GM21360 (cell line): ENCODE measurements at regions not wholly inside any gene's neighbourhood (a gene's known extent, or its start where the extent isn't known, plus 50 kb on each side); places are given as distances from the start of the nearest gene placed in this dataset.
"Not testable (repeated sequence)": the region's sequence is repeated elsewhere in the genome, so short reads cannot be mapped to it uniquely, and the experiment has no call there.

Experiments used
- ATAC-seq: cut with Tn5 transposase; IDR thresholded peaks from one replicate; pipeline ENCODE4 v1.9.1; 2021; ENCODE audit warnings: mild to moderate bottlenecking, moderate library complexity; ENCODE audit not compliant: unreplicated experiment

DNA sequence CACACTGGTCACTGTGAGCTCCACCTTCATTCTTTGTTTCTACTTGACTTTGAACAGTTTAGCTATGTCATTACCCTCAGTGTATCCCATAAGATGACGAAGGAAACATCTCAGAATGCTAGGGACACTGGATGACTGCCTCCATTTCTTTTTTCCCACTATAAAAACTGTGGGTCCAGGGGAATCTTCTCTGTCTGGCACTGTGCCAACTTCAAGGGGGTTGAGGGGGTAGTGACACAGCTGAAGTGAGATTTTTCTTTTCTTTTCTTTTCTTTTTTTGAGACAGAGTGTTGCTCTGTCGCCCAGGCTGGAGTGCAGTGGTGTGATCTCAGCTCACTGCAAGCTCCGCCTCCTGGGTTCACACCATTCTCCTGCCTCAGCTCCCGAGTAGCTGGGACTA, 302.6 kb upstream of the TARS1 start:
- not testable (repeated sequence) for ATAC-seq

DNA sequence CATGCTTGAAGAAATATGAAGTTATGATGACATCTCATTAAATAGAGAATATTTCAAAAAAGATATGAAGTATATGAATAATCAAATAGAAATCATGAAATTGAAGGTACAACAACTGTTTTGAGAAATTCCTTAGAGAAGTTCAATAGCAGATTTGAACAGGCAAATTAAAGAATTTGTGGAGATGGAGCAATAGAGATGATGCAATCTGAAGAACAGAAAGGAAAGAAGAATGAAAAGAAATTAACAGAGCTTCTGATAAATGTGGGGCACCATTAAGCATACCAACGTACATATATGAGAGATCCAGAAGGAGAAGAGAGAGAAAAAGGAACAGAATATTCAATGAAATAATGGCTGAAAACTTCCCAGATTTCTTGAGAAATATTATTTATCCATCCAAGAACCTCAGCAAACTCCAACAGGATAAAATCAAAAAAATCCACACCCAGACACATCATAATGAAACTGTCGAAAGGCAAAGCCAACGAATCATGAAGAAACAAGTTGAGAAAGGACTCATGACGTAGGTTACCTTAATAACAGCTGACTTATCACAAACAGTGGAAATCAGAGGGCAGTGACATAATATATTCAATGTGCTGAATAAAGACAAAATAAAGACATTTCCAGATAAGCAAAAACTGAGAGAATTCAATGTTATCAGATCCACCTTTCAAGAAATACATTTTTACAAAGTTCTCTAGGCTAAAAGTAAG, 297.2 kb upstream of the TARS1 start:
- ATAC-seq: no peak

- no peak for ATAC-seq
Measured at GRCh38 chr5:33146881-33147280, 293.9 kb upstream of the TARS1 start.

DNA sequence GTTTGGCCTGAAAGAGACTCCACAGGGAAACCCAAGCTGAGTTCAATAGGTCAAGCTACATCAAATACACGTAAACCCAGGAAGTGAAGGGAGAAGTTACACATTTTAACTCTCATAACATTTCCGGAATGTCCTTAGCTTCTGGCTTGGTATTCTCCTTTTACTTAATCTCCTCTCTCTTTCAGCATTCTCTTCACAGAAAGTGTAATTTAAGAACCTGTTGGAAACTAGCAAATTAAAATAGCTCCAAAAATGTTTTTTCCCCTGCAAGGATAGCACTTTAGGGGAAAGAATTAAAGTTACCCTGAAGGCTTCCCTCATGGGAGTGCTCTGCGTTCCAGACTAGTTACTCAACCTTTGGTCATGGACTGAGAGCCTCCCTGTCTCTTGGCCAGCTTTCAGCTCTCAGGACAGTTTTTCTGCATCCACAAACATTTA, 292.7 kb upstream of the TARS1 start:
- ATAC-seq: no peak

- ATAC-seq: no peak
Measured at GRCh38 chr5:33153372-33153771, 287.4 kb upstream of the TARS1 start.

GRCh38 chr5:33153831-33154230, 286.9 kb upstream of the TARS1 start:
- no peak for ATAC-seq

DNA sequence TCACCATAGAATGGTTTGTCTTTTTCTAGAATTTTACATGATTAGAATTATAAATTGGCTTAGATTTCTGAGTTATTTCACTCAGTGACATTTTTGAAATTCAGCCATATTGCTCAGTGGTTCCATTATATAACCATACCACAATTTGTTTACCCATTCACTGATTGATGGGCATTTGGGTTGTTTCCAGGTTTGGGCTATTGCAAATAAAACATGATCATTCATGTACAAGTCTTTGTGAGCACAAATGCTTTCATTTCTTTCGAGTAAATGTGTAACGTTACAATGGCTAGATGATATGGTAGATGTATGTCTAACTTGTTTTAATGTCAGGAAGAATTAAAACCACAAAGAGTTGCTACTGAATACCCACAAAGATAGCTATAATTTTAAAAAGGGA, 279.9 kb upstream of the TARS1 start:
- no peak for ATAC-seq

DNA sequence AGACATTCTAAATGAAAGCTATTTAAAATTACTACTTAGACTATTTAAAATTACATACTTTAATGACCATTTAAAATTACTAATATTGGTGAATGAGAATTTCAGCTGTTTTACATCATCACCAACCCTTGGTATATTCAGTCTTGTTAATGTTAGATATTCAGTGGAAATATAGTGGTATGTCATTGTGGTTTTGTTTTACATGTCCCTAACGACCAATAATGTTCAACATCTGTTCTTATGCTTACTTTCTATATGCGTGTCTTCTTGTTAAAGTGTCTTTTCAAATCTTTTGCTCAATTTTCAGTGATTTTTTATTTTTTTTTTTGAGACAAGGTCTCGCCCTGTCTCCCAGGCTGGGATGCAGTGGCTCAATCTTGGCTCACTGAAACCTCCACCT, 279.3 kb upstream of the TARS1 start:
- ATAC-seq: no peak

DNA sequence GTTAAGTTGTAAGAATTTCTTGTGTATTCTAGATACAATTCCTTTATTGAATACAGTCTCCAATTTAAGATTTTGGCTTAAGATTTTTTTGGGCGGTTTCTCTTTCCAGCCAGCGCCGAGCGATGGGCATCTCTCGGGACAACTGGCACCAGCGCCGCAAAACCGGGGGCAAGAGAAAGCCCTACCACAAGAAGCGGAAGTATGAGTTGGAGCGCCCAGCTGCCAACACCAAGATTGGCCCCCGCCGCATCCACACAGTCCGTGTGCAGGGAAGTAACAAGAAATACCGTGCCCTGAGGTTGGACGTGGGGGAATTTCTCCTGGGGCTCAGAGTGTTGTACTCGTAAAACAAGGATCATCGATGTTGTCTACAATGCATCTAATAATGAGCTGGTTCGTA, 278.7 kb upstream of the TARS1 start:
- no peak for ATAC-seq

- ATAC-seq: no peak
Measured at GRCh38 chr5:33166522-33166921, 274.2 kb upstream of the TARS1 start.

GRCh38 chr5:33166948-33167347, 273.8 kb upstream of the TARS1 start:
- no peak for ATAC-seq

DNA sequence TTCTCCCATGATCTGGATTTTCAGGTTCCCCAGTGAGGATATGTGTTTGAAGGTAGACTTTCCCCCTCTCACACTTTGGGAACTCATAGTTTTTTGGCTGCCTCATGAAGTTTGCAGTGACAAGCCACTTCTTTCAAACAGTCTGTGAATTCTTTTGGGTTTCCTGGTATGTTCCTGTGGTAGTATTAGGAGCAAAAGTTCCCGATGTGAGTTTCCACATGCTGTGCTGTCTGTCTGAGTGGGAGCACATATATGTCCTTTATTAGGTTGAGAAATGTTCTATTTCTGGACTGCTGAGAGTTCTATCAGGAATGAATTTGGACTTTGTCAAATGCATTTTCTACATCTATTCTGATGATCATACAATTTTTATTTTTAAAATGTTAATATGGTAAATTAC, 273.2 kb upstream of the TARS1 start:
- no peak for ATAC-seq

- no peak for ATAC-seq
Measured at GRCh38 chr5:33170411-33170810, 270.4 kb upstream of the TARS1 start.

GRCh38 chr5:33174383-33174782, 266.4 kb upstream of the TARS1 start:
- ATAC-seq: no peak

DNA sequence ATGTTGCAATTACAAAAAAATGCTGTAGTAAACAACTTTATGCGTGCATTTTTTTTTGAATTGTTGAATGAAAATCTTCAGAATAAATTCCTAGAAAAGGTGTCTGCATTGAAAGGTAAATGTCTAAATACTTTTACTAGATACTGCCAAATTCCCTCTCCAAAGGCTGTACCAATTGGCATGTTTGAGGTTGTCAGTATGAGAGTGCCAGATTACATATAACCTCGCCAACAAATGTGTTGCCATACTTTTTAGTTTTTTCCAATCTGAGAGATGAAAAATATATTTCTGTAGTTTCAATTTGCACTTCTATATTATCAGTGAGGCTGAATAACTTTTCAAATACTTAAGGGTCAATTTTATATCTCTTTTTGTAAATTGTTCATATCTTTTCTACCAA, 261.5 kb upstream of the TARS1 start:
- ATAC-seq: no peak

GRCh38 chr5:33180900-33181299, 259.9 kb upstream of the TARS1 start:
- ATAC-seq: no peak

GRCh38 chr5:33182986-33183385, 257.8 kb upstream of the TARS1 start:
- ATAC-seq: no peak

DNA sequence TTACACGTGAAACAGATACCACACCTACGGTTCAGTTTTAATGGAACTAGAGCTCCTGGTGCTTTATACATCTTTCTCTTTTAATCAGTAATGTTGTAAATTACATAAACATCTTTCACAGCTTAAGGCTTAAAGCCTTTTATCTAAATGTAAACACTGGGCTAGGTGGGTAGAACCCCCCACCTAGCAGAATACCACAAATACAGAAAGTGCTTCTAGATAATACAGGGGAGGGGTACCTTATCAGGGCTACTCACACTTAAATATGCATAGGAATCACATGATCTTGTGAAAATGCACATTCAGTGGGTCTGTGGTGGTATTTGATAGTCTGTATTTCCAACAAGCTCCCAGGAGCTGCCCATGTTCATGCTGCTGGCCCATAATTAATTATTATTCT, 256.4 kb upstream of the TARS1 start:
- ATAC-seq: no peak

DNA sequence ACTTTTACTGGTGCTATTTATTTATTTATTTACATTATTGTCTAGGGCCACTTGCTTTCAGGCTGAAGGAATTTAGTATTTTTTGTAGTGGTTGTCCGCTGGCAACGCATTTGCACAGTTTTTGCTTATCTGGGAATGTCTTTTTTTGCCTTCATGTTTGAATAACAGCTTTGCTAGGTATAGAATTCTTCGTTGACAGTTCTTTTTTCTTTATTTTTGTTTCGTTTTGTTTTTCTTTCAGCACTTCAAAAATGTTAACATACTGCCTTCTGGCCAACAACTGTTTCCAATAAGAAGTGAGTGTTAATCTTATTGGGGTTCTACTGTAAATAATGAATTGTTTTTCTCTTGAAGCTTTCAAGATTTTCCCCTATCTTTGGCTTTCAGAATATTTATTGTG, 252.7 kb upstream of the TARS1 start:
- no peak for ATAC-seq

- no peak for ATAC-seq
Measured at GRCh38 chr5:33194914-33195313, 245.9 kb upstream of the TARS1 start.

DNA sequence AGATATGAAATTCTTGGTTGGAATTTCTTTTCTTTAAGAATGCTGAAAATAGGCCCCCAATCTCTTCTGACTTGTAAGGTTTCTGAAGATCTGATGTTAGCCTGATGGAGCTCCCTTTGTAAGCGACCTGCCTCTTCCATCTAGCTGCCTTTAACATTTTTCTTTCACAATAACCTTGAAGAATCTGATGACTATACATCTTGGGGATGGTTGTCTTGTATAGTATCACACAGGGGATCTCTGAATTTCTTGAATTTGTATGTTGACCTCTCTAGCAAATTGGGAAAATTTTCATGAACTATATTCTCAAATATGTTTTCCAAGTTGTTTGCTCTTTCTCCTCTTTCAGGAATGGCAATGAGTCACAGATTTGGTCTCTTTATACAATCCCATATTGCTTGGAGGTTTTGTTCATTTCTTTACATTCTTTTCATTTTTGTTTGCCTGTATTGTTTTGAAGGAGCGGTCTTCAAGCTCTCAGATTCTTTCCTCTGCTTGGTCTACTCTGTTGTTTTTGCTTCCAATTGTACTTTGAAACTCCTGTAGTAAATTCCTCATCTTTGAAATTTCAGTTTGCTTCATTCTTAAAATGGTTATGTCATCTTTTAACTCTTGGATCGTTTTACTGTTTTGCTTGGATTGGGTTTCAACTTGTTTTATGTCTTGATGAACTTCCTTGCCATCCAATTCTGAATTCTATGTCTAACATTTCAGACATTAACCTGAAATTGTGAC, 245.2 kb upstream of the TARS1 start:
- ATAC-seq: no peak

DNA sequence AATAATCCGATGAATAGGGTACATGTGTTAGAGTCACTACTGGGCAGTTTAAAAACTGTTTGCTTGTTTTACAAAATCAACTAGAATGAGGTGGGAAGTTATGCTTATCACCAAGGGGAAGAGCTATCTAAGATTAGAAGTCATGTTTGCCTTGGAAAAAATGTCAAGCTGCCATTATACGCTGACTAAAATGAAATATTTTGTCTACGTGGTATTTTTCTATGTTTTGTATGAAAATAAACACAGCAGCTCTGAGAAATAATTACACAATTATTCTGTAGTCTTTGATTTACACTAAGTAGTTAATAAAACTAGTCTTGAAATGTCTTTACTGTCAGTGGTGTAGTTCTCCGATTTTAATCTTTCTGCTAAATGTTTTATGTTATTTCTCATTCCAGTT, 241.9 kb upstream of the TARS1 start:
- no peak for ATAC-seq

DNA sequence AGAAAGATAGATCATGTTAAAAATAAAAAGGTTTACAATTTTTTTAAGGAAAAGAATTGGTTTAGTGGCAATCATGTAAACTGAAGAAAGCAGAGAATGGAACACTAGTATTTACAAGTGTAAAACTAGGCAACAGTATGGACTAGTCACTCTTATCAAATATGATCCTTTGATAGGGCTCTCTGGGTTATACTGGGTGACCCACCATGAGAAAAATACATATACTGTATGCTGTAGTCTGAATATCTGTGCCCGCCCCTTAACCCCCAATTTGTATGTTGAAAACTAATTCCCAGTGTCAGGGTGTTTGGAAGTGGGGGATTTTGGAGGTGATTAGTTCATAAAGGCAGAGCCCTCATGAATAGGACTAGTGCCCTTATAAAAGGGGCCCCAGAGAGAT, 236.8 kb upstream of the TARS1 start:
- ATAC-seq: no peak
